Activated naive CD4-positive, alpha-beta T cell treated with anti-CD3 and anti-CD28 coated beads, Interleukin-2, amount 50 U/mL, for 72 hours (primary cell): ENCODE measurements at regions not wholly inside any gene's neighbourhood (a gene's known extent, or its start where the extent isn't known, plus 50 kb on each side); places are given as distances from the start of the nearest gene placed in this dataset.

Source experiments
- ATAC-seq, 2 donors: fragments of 150-1000 bp; cut with Tn5 transposase; 2 replicates each; pipeline ENCODE4 v1.10.0; 2021; ENCODE audit warnings: mild to moderate bottlenecking in 2 of 2, moderate library complexity in 2 of 2
- DNase-seq, 2 donors: peaks; one replicate each; pipeline ENCODE4 v3.0.0; 2021 to 2022; ENCODE audit warnings: low spot score in 2 of 2
- H3K27ac Mint-ChIP-seq, 2 donors: one replicate each; pipeline ENCODE4 v1.8.0; 2022; ENCODE audit warnings: mild to moderate bottlenecking in 2 of 2, mixed read lengths in 2 of 2
- H3K36me3 Mint-ChIP-seq, 2 donors: one replicate each; pipeline ENCODE4 v1.8.0; 2022; ENCODE audit warnings: mixed read lengths in 2 of 2
- H3K9me3 Mint-ChIP-seq, 2 donors: one replicate each; pipeline ENCODE4 v1.8.0; 2022; ENCODE audit warnings: mixed read lengths in 2 of 2

DNA sequence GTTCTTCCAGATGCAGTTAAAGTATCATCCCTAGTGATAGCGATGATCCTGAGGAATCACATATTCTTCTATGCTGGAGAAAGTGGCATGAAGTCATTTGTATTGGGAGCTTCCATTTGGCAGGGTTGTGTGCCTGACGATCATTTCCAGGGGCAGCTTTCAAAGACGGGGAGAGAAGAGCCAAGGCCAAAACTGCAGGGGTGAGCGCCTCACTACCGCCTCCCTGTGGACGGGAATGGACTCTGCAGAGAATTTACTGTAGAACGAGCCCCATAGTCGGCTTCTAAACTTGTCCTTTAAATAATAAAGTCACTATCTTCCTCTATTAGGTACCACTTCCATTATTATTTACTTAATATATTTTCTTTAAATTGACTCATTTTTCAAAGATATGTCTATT is 555.9 kb upstream of the TMEM132C start:
- Mint-ChIP-seq H3K9me3 (peaks cover 0 to 5% of the 10 kb centered on the region in 2 donors), H3K36me3 (no peaks in the 10 kb centered on the region), H3K27ac (no peak overlapping the region)
- ATAC-seq (no peak), DNase-seq (no peak)

DNA sequence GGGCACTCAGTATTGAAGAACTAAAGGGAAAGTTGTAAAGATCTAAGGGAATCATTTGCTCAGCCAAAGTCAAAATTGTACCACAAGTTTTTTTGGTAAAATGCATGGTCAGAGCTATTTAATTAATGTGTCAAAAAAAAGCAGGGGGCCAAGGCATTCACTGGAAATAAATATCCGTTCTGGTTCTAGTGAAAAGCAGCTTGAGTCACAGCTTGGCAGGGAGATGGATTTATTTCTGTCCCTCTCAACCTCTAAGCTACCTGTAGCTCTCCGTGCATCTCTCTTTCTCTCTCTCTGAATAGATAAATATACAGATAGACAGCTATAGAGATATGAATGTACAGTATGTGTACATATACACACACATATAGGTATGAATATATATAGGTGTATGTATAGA is 554.4 kb upstream of the TMEM132C start:
- H3K9me3 Mint-ChIP-seq: peaks cover 0 to 5% of the 10 kb centered on the region in 2 donors
- no peak overlapping the region for H3K27ac Mint-ChIP-seq
- ATAC-seq (no peak), DNase-seq (no peak)
- H3K36me3 Mint-ChIP-seq: no peaks in the 10 kb centered on the region

- ATAC-seq (no peak), DNase-seq (no peak)
- H3K36me3 Mint-ChIP-seq: no peaks in the 10 kb centered on the region
- H3K9me3 Mint-ChIP-seq: peaks cover 0 to 5% of the 10 kb centered on the region in 2 donors
- no peak overlapping the region for H3K27ac Mint-ChIP-seq
Measured at GRCh38 chr12:127716166-127716565, 550.8 kb upstream of the TMEM132C start.

- DNase-seq (no peak), ATAC-seq (no peak)
- Mint-ChIP-seq H3K9me3 (peaks cover 0 to 6% of the 10 kb centered on the region in 2 donors), H3K36me3 (no peaks in the 10 kb centered on the region), H3K27ac (no peak overlapping the region)
Measured at GRCh38 chr12:127717278-127717677, 549.7 kb upstream of the TMEM132C start.

DNA sequence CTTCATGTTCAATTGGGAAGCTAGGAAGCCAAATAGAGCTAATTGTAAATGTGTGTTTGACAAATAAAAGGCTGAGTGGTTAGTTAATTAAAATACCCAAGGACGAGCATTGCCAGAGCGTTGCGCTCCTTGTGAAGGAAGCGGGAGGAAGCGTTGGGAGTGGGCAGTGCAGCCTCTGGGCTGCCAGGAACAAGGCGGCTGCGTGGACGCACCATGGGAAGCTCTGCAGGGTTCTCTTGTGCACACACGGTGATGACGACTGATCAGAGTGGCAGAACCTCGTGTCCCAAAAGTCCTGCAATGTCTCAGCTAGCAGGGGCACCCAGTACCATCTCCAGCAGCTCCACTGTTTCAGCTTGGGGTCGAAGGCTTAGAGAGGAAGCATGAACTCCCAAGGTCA is 546.6 kb upstream of the TMEM132C start:
- H3K27ac Mint-ChIP-seq: no peak overlapping the region
- no peaks in the 10 kb centered on the region for H3K36me3 Mint-ChIP-seq
- peaks cover 1 to 8% of the 10 kb centered on the region in 2 donors for H3K9me3 Mint-ChIP-seq
- ATAC-seq: no peak
- DNase-seq: no peak

GRCh38 chr12:127722611-127723010 is 544.4 kb upstream of the TMEM132C start:
- peaks cover 5 to 8% of the 10 kb centered on the region in 2 donors for H3K9me3 Mint-ChIP-seq
- no peak for ATAC-seq
- peak overlapping the region in 1 of 2 donors; percentile 60 for H3K27ac Mint-ChIP-seq
- DNase-seq: no peak
- H3K36me3 Mint-ChIP-seq: no peaks in the 10 kb centered on the region

DNA sequence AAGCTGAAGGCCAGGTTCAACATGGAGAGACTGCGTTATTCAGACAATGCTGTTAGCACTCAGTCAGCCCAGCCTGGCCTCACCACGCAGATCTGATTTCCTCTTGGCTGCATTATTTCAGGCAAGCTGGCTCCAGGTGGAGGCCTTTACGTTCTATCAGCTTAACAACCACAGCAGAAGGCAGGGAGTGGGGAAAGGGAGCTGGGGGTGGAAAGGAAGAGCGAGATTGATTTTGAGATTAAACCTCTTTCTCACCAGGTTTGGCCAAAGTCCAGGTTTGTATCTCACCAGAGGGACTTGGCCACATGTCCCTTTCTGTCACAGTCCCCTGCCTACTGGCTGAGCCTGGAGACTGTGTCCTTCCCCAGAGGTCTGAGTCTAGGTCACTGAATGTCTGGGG is 543.7 kb upstream of the TMEM132C start:
- Mint-ChIP-seq H3K9me3 (peaks cover 5 to 7% of the 10 kb centered on the region in 2 donors), H3K27ac (no peak overlapping the region), H3K36me3 (no peaks in the 10 kb centered on the region)
- no peak for DNase-seq
- no peak for ATAC-seq

DNA sequence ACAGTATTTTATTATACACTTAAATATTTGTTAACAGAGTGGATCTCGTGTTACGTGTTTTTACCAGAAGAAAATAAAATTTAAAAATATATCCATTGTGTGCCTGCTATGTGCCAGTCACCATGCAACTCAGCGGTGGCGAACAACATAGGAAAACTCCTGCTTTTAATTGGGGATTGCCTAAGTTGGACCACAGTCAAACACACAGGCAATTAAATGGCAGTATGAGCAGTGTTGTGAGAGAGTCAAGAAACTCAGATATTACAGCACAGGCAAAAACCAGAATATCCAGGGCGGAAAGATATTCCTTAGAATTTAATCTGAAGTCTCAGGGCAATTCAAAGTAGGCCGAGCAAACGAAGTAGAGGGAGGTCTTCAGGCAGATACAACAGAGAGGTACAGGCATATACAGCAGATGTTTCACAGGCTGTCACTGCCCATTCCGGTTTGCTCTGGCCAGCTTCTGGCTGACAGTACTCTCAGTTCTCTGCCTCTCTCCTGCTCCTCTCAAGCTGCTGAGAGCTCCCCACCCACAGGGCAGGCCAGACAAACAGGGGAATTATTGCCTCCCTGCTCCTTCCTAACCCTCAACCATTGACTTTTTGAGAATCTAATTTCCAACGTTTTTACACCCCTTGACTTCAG is 540.2 kb upstream of the TMEM132C start:
- DNase-seq (no peak), ATAC-seq (no peak)
- H3K27ac Mint-ChIP-seq: no peak overlapping the region
- H3K36me3 Mint-ChIP-seq: peaks cover 0 to 5% of the 10 kb centered on the region in 2 donors
- peaks cover 7 to 11% of the 10 kb centered on the region in 2 donors for H3K9me3 Mint-ChIP-seq

DNA sequence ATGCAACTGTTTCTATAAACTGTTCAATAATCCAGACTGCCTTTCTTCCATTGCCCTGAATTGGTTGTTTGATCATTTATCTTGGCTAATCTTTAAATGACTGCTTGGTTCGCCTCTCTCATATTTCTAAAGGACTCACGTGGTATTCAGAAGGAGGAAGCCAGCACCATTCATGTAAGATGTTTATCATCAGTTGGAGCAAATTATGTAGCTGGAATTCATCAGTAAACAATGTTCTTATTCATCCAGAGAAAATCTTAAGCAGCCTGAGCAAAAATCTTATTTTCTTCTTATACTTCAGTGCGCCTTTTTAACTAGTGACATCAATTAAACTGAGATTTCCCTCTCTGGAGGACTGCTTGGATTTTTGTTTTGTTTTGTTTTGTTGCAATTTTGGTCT is 538.7 kb upstream of the TMEM132C start:
- DNase-seq (no peak), ATAC-seq (no peak)
- Mint-ChIP-seq H3K36me3 (peaks cover 0 to 5% of the 10 kb centered on the region in 2 donors), H3K27ac (no peak overlapping the region), H3K9me3 (peaks cover 6 to 13% of the 10 kb centered on the region in 2 donors)

DNA sequence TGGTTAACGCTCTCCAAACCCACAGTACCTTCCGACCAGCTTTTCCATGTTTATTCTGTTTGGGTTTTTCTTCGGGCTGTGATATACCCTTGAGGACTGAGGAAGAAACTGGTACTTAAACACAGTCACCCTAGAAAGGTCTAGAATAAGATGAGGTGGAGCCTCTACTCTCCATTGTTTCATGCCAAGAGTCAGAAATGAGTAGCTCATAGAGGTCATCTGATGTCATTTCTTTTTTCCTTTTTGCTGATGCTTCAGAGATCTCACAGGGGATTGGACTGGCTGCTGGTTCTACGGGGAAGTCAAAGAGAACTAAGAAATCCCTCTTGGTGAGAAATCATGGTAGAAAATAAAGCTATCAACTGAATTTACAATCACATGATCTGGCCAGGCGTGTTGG is 538.2 kb upstream of the TMEM132C start:
- peaks cover 0 to 5% of the 10 kb centered on the region in 2 donors for H3K36me3 Mint-ChIP-seq
- H3K27ac Mint-ChIP-seq: no peak overlapping the region
- ATAC-seq (no peak), DNase-seq (no peak)
- H3K9me3 Mint-ChIP-seq: peaks cover 9 to 16% of the 10 kb centered on the region in 2 donors

DNA sequence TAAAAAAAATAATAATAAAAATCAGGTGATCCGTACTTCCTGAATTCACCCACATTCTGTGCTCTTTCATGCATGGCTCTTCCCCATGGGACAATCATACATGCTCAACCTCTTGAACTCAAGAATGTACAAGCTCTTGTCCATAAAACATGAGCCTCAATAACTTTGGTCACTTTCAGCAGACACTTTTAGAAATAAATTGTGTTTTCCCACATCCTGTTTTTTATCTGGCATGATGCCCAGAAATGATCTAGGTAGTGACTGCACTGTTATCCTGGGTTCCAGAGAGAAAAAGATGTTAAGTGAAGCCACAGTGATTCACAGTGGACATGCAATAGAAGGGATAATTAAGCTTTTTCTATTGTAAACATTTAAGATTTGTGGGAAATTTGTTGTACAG is 537.6 kb upstream of the TMEM132C start:
- peaks cover 9 to 16% of the 10 kb centered on the region in 2 donors for H3K9me3 Mint-ChIP-seq
- H3K36me3 Mint-ChIP-seq: peaks cover 0 to 5% of the 10 kb centered on the region in 2 donors
- DNase-seq: no peak
- H3K27ac Mint-ChIP-seq: no peak overlapping the region
- ATAC-seq: no peak

DNA sequence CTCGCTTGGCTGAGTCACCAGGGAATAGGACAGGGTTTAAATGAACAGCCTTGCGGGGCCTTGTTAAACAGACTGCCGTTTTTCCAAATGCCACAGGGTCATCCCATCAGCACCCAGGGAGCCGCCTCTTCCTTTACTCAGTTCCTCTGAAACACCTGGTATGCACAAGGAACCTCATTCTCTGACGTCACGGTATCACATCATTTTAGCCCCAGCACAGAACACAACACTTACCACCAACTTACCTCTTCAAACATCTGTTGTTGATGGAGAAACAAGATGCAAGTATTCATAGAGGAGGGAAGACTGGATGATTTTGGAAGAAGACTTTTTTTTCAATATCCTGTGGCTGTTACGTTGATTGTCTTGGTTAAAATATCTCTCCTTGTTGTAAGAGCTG is 535.3 kb upstream of the TMEM132C start:
- DNase-seq (no peak), ATAC-seq (no peak)
- H3K9me3 Mint-ChIP-seq: peaks cover 9 to 11% of the 10 kb centered on the region in 2 donors
- peaks cover 0 to 5% of the 10 kb centered on the region in 2 donors for H3K36me3 Mint-ChIP-seq
- H3K27ac Mint-ChIP-seq: no peak overlapping the region

- Mint-ChIP-seq H3K27ac (no peak overlapping the region), H3K36me3 (no peaks in the 10 kb centered on the region), H3K9me3 (peaks cover 5 to 7% of the 10 kb centered on the region in 2 donors)
- no peak for ATAC-seq
- no peak for DNase-seq
Measured at GRCh38 chr12:127742231-127742630, 524.7 kb upstream of the TMEM132C start.

DNA sequence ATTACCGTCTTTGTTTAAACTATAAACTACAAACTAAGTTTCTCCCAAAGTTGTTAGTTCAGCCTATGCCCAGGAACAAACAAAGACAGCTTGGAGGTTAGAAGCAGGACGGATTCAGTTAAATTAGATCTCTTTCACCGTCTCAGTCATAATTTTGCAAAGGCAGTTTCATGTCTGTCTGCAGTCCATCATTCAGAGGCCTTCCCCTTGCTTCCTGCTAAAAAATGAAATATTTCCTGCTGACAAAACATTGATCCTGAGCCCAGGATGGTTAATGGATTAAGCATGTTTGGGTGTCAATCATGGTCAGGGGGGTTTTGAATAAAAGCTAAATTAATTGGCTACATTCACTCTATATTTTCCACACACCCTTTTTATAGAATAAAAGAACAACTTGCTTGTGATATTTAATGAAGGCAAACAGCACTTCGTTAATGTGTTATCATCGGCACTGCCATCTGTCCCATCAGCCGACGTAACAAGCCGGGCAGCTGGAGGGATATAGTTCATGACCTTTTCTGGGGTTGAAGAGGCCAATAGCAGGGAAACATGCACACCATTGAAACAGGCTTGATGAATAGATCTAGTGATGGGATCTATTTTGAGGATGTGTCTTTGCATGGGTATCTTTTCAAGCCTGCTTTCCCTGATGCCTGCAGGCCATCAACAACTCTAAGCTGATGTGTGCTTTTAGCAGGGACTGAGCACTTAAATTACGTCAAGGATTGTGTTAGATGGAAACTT is 521.3 kb upstream of the TMEM132C start:
- Mint-ChIP-seq H3K27ac (no peak overlapping the region), H3K36me3 (no peaks in the 10 kb centered on the region), H3K9me3 (peaks cover 5 to 7% of the 10 kb centered on the region in 2 donors)
- ATAC-seq (no peak), DNase-seq (no peak)

- no peak overlapping the region for H3K27ac Mint-ChIP-seq
- no peak for ATAC-seq
- peaks cover 5 to 9% of the 10 kb centered on the region in 2 donors for H3K9me3 Mint-ChIP-seq
- DNase-seq: no peak
- no peaks in the 10 kb centered on the region for H3K36me3 Mint-ChIP-seq
Measured at GRCh38 chr12:127749416-127749815, 517.6 kb upstream of the TMEM132C start.

- no peak for ATAC-seq
- DNase-seq: no peak
- H3K36me3 Mint-ChIP-seq: no peaks in the 10 kb centered on the region
- H3K27ac Mint-ChIP-seq: no peak overlapping the region
- peaks cover 9 to 11% of the 10 kb centered on the region in 2 donors for H3K9me3 Mint-ChIP-seq
Measured at GRCh38 chr12:127750076-127750840, 516.7 kb upstream of the TMEM132C start.

- Mint-ChIP-seq H3K9me3 (peaks cover 23 to 24% of the 10 kb centered on the region in 2 donors), H3K36me3 (peaks cover 0 to 9% of the 10 kb centered on the region in 2 donors), H3K27ac (no peak overlapping the region)
- no peak for DNase-seq
- ATAC-seq: no peak
Measured at GRCh38 chr12:127752802-127753201, 514.2 kb upstream of the TMEM132C start.
